Stomach (tissue), 8 donors: ENCODE measurements at regions not wholly inside any gene's neighbourhood (a gene's known extent, or its start where the extent isn't known, plus 50 kb on each side); places are given as distances from the start of the nearest gene placed in this dataset.

ENCODE experiments used
- DNase-seq, 2 donors: peaks; one replicate each; pipeline versions ENCODE4 v3.0.0 to v3.0.0-alpha.2; 2013 to 2019
- H3K27ac ChIP-seq, 5 donors: fragments of 200-600 bp in 4 of 5; sonication (generic) in 4 of 5; one replicate each; pipeline ENCODE4 v1.5.1; 2013 to 2019; ENCODE audit warnings: mild to moderate bottlenecking in 1 of 5, moderate library complexity in 1 of 5
- H3K27me3 ChIP-seq, 3 donors: fragments of 200-600 bp; sonication (generic); one replicate each; pipeline ENCODE4 v1.5.1; 2017 to 2019; ENCODE audit warnings: mixed run types in 1 of 3
- H3K36me3 ChIP-seq, 4 donors: fragments of 200-600 bp; sonication (generic); 1 replicate in 3 of 4; 2 replicates in 1 of 4; pipeline ENCODE4 v1.5.1; 2016 to 2019
- H3K4me1 ChIP-seq, 4 donors: fragments of 200-600 bp; sonication (generic); one replicate each; pipeline ENCODE4 v1.5.1; 2016 to 2019
- H3K4me3 ChIP-seq, 4 donors: fragments of 200-600 bp; sonication (generic) in 3 of 4; one replicate each; pipeline ENCODE4 v1.5.1; 2016 to 2019; ENCODE audit warnings: mild to moderate bottlenecking in 1 of 4
- H3K9me3 ChIP-seq, 4 donors: fragments of 200-600 bp; sonication (generic); one replicate each; pipeline ENCODE4 v1.5.1; 2016 to 2019
- CTCF ChIP-seq, 7 experiments: fragments of 450-650 bp in 4 of 7; fragments of 200-600 bp in 3 of 7; sonication (generic) in 3 of 7; IDR thresholded peaks; one replicate each; pipeline ENCODE4 v1.5.1; 2016 to 2019; ENCODE audit warnings: antibody characterized with exemption in 7 of 7, control low read depth in 2 of 7, mild to moderate bottlenecking in 1 of 7
- EP300 ChIP-seq: sonication (generic); formaldehyde crosslinking; IDR thresholded peaks from one replicate; pipeline ENCODE4 v1.6.1; 2017; ENCODE audit warnings: antibody characterized with exemption
- POLR2A ChIP-seq, 4 donors: fragments of 450-650 bp; IDR thresholded peaks; one replicate each; pipeline ENCODE4 v1.6.1; 2016; ENCODE audit warnings: antibody characterized with exemption in 4 of 4, control low read depth in 2 of 4, mild to moderate bottlenecking in 1 of 4, moderate library complexity in 1 of 4
- POLR2AphosphoS5 ChIP-seq, 3 donors: sonication (generic); formaldehyde crosslinking; IDR thresholded peaks; one replicate each; pipeline ENCODE4 v1.6.1; 2016; ENCODE audit warnings: antibody characterized with exemption in 3 of 3
- WGBS, 5 donors: extraction: QIAGEN DNeasy Blood & Tissue Kit in 3 of 5; methylation state at CpG; one replicate each; pipeline versions ENCODE4 v1.1.5 to v1.1.7; 2013 to 2018; 5-methylcytosine and 5-hydroxymethylcytosine counted together
- intact Hi-C: fragments of 100-400 bp; cut with DNase I; formaldehyde crosslinking; loops from one replicate; pipeline ENCODE4 v1.15.1; 2023; ENCODE audit warnings: low total_unique reads
- donor health status: healthy with polysubstance abuse.
- donor health status: Bipolar disorder and iron deficiency.
- donor health status: healthy.

GRCh38 chr1:174074757-174075156 lies 52.6 kb upstream of the RC3H1 start:
- WGBS, 5 donors: 34 to 44% (median 36%) methylated on average over 2 of the region's 2 CpGs
- peak in 1 of 2 donors; percentile 46 for DNase-seq
- no peaks in the 10 kb centered on the region for H3K36me3 ChIP-seq
- no peaks in the 10 kb centered on the region for H3K4me1 ChIP-seq
- no peaks in the 10 kb centered on the region for H3K27me3 ChIP-seq
- H3K27ac ChIP-seq: no peak overlapping the region
- TF ChIP-seq EP300 (no peak), POLR2AphosphoS5 (IDR thresholded peaks at IDR 0.05) (no peak), CTCF (IDR thresholded peaks at IDR 0.05) (peak in 2 of 7 experiments; percentile 7 to 33), POLR2A (IDR thresholded peaks at IDR 0.05) (no peak)
- intact Hi-C loops: no loop called here
- H3K4me3 ChIP-seq: no peak overlapping the region
- H3K9me3 ChIP-seq: no peaks in the 10 kb centered on the region

GRCh38 chr1:174072581-174072980 lies 50.4 kb upstream of the RC3H1 start:
- H3K4me1 ChIP-seq: no peaks in the 10 kb centered on the region
- intact Hi-C loops: no loop called here
- H3K36me3 ChIP-seq: no peaks in the 10 kb centered on the region
- no peak overlapping the region for H3K27ac ChIP-seq
- H3K9me3 ChIP-seq: no peaks in the 10 kb centered on the region
- no peaks in the 10 kb centered on the region for H3K27me3 ChIP-seq
- no peak for DNase-seq
- no peak overlapping the region for H3K4me3 ChIP-seq
- TF ChIP-seq POLR2A (IDR thresholded peaks at IDR 0.05): no peak
- no peak for TF ChIP-seq CTCF (IDR thresholded peaks at IDR 0.05)
- TF ChIP-seq POLR2AphosphoS5 (IDR thresholded peaks at IDR 0.05): no peak
- no peak for TF ChIP-seq EP300
- 56 to 75% (median 70%) methylated on average over 3 of the region's 3 CpGs for WGBS, 5 donors
